Stimulated activated CD8-positive, alpha-beta memory T cell treated with anti-CD3 and anti-CD28 coated beads, Interleukin-2, amount 100 ng/mL, for 1 hour (primary cell): ENCODE measurements at regions not wholly inside any gene's neighbourhood (a gene's known extent, or its start where the extent isn't known, plus 50 kb on each side); places are given as distances from the start of the nearest gene placed in this dataset.

ENCODE experiments used
- DNase-seq, 2 donors: peaks; one replicate each; pipeline ENCODE4 v3.0.0-alpha.2; 2020; ENCODE audit warnings: low read depth in 2 of 2

DNA sequence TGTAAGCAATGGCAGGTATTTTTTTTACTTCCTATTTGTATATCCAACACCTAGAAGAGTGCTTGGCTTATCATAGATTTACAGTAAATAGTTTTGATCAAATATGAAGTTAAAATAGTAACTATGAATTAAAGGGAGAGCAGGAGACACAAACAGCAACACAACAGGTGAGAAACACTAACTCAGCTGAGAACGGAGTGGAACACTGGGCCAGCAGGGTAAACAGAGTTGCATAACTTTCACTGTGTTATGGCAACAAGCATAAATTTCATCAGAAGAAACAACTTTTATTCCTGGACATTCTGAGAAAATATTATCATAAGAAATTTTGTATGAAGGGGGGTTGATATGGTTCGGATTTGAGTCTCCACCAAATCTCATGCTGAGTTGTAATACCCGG is 52.2 kb upstream of the SMIM30 start:
- DNase-seq = no peak
